ENCODE measurements at regions not wholly inside any gene's neighbourhood (a gene's known extent, or its start where the extent isn't known, plus 50 kb on each side); places are given as distances from the start of the nearest gene placed in this dataset.

DNA sequence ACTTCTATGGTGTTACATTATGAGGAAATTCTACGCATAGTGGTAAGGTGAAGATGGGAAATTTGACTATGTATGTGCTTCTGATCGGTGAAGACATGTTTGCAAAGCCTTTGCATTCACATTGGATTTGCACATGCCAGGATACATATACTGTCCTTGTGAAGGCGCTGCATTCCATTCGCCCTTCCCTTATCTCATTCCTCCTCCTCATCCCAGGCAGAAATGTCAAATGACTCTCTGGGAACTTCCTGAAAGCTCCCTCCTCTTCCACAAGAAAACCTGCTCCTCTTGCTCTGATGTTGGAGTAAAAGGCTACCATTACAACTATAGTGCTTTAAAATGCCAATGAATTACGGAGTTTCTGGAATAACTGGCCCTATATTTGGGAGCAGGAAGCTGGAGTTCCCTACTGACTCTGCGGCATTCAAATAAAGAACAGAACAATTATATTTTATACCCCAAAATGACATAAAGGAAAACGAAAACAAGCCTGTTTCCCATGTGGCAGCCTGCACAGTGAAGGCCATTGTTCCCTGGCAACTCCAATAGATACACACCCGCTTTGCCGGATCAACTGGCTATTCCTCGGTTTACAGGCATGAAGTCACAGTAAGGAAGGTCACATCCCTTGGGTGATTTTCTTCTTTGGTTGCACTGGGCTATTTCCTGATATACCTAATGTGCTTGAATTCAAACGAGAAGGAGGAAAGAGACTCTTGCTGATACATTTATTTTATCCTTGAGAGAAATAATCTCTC, 84.5 kb downstream of the AREG start:
- no peaks in the 10 kb centered on the region for H3K9me3 ChIP-seq (replicated peaks in 1 of 3)
- H3K36me3 ChIP-seq (replicated peaks in 1 of 2), result no peaks in the 10 kb centered on the region
- no peaks in the 10 kb centered on the region for H3K27me3 ChIP-seq
- H3K27ac ChIP-seq, result no peak overlapping the region
- intact Hi-C loops (cut with DNase I), result no loop called here
- TF ChIP-seq, protein P1, sequence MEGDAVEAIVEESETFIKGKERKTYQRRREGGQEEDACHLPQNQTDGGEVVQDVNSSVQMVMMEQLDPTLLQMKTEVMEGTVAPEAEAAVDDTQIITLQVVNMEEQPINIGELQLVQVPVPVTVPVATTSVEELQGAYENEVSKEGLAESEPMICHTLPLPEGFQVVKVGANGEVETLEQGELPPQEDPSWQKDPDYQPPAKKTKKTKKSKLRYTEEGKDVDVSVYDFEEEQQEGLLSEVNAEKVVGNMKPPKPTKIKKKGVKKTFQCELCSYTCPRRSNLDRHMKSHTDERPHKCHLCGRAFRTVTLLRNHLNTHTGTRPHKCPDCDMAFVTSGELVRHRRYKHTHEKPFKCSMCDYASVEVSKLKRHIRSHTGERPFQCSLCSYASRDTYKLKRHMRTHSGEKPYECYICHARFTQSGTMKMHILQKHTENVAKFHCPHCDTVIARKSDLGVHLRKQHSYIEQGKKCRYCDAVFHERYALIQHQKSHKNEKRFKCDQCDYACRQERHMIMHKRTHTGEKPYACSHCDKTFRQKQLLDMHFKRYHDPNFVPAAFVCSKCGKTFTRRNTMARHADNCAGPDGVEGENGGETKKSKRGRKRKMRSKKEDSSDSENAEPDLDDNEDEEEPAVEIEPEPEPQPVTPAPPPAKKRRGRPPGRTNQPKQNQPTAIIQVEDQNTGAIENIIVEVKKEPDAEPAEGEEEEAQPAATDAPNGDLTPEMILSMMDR (IDR thresholded peaks at IDR 0.05), result no peak
- TF ChIP-seq POLR2A (IDR thresholded peaks at IDR 0.05), result no peak
- no peaks in the 10 kb centered on the region for H3K4me1 ChIP-seq (replicated peaks in 1 of 2)
- 66 to 71% (median 69%) methylated on average over 11 of the region's 11 CpGs for WGBS, 4 donors
- no peak for DNase-seq
- H3K4me3 ChIP-seq, result no peak overlapping the region

DNA sequence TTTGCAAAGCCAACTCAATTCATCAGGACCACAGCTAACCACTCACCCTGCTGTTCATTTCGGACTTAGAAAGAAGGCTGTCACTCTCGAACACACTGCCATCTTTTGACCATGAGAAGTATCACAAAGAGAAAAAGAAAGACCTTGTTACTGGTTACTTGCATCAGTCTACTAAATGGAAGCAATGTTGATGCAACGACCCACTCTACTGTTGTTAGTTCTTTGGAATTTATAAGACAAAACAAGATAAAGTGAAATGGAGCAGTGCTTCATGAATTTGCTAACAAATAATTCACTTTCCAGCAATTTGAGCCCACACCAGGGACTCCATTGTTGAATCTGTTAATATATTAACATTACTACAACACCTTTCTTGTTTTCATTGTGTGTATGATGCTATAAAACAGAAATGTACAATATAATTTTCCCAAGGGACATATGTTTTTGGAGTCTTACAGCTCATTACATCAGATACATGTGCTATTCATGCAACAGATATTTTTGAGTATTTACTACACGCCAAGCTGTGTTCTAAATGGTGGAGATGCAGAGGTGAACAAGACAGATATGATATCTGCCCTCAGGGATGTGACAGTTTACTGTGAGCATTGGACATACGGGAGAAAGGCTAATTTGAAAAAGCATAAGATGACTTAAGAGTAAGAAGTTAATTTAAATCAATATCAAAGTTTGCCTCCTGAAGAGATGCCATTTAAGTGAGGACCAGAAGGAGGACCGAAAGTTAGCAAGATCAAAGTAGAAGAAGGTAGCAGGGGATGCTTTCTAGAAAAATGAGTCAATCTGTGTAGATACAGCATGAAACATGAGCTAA, 87.2 kb downstream of the AREG start:
- TF ChIP-seq, protein P1 (IDR thresholded peaks at IDR 0.05), result peak in 3 of 6 experiments; percentile 19 to 26 (median 25)
- no peak for TF ChIP-seq POLR2A (IDR thresholded peaks at IDR 0.05)
- intact Hi-C loops (cut with DNase I), result no loop called here
- Histone ChIP-seq H3K4me1 (replicated peaks in 1 of 2) (no peaks in the 10 kb centered on the region), H3K27me3 (no peaks in the 10 kb centered on the region), H3K36me3 (replicated peaks in 1 of 2) (no peaks in the 10 kb centered on the region), H3K27ac (no peak overlapping the region), H3K9me3 (replicated peaks in 1 of 3) (no peaks in the 10 kb centered on the region), H3K4me3 (no peak overlapping the region)
- no peak for DNase-seq
- 40 to 43% (median 41%) methylated on average over 6 of the region's 6 CpGs for WGBS, 4 donors

DNA sequence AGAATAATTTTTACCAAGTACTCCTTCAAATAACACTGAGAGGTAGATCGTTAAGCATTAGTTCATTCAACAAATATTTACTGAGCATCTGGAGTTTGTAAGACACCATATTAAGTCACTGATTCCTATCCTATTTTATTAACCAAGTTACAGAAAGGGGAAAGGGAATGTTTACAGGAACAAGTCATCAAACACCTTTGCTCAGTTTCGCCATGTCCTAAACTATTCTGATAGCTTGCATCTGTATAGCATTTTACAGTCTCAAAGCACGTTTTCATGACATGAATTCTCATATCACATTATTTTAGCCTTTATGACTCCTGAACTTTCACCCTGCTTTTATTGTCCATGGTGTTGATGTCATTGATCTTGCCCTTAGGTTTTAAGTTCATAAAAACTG, 89.2 kb downstream of the AREG start:
- TF ChIP-seq, protein P1 (IDR thresholded peaks at IDR 0.05), result no peak
- TF ChIP-seq POLR2A (IDR thresholded peaks at IDR 0.05), result no peak
- 67 to 70% (median 68%) methylated on average over 3 of the region's 3 CpGs for WGBS, 4 donors

DNA sequence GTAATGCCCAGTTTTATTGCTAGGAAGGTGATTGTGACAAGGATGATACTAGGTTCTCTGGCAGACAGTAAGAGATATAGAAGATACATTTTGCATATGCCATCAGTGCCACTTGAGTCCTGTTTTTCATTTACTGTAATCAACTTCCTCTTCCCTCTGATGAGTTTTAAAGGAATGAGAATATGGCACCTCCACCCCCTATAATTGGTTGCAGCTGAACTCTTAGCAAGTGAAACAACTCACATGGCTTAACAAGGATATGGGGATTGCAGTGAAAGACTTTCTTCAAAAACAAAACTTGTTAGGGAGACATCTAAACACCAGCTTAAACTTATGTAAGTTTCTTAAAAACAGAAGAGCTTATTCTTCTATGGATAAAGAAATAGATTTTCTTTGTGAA, 90.0 kb downstream of the AREG start:
- no peak for TF ChIP-seq POLR2A (IDR thresholded peaks at IDR 0.05)
- TF ChIP-seq, protein P1 (IDR thresholded peaks at IDR 0.05), result no peak
- Histone ChIP-seq H3K4me1 (replicated peaks in 1 of 2) (no peaks in the 10 kb centered on the region), H3K9me3 (replicated peaks in 1 of 3) (no peaks in the 10 kb centered on the region), H3K27me3 (no peaks in the 10 kb centered on the region), H3K27ac (no peak overlapping the region), H3K36me3 (replicated peaks in 1 of 2) (no peaks in the 10 kb centered on the region), H3K4me3 (no peak overlapping the region)
- intact Hi-C loops (cut with DNase I), result no loop called here
- DNase-seq, result no peak

More for the DNA sequence above, 89.2 kb downstream of the AREG start:
- no peak for DNase-seq
- intact Hi-C loops (cut with DNase I), result no loop called here
- Histone ChIP-seq H3K4me1 (replicated peaks in 1 of 2) (no peaks in the 10 kb centered on the region), H3K4me3 (no peak overlapping the region), H3K27me3 (no peaks in the 10 kb centered on the region), H3K9me3 (replicated peaks in 1 of 3) (no peaks in the 10 kb centered on the region), H3K27ac (no peak overlapping the region), H3K36me3 (replicated peaks in 1 of 2) (no peaks in the 10 kb centered on the region)
